Right lobe of liver (tissue), 6 donors: ENCODE measurements at regions not wholly inside any gene's neighbourhood (a gene's known extent, or its start where the extent isn't known, plus 50 kb on each side); places are given as distances from the start of the nearest gene placed in this dataset.

Experiments used
- ATAC-seq, 4 donors: fragments of 200-7000 bp; cut with Tn5 transposase; one replicate each; pipeline ENCODE4 v1.9.1; 2020; ENCODE audit warnings: mild to moderate bottlenecking in 4 of 4, moderate library complexity in 4 of 4
- DNase-seq, 3 donors: peaks; one replicate each; pipeline ENCODE4 v3.0.0-alpha.2; 2020
- H3K27ac ChIP-seq, 3 donors: fragments of 200-600 bp; one replicate each; pipeline ENCODE4 v1.8.0; 2022
- H3K27me3 ChIP-seq, 2 donors: fragments of 200-600 bp; one replicate each; pipeline ENCODE4 v1.8.0; 2022
- H3K36me3 ChIP-seq, 4 donors: fragments of 200-600 bp; sonication (generic) in 1 of 4; one replicate each; pipeline versions ENCODE4 v1.5.1 to v1.8.0; 2017 to 2022; ENCODE audit warnings: control low read depth in 1 of 4
- H3K4me1 ChIP-seq, 4 donors: fragments of 200-600 bp; sonication (generic) in 1 of 4; one replicate each; pipeline versions ENCODE4 v1.5.1 to v1.8.0; 2017 to 2022; ENCODE audit warnings: control low read depth in 1 of 4
- H3K4me3 ChIP-seq, 3 donors: fragments of 200-600 bp; one replicate each; pipeline ENCODE4 v1.8.0; 2022
- H3K9me3 ChIP-seq, 4 donors: fragments of 200-600 bp; sonication (generic) in 1 of 4; one replicate each; pipeline versions ENCODE4 v1.5.1 to v1.8.0; 2017 to 2022; ENCODE audit warnings: control low read depth in 1 of 4
- POLR2A ChIP-seq: fragments of 450-650 bp; IDR thresholded peaks from one replicate; pipeline ENCODE4 v1.6.1; 2017; ENCODE audit warnings: antibody characterized with exemption, mild to moderate bottlenecking
- WGBS: methylation state at CpG from one replicate; pipeline ENCODE4 v1.1.6; 2018; ENCODE audit warnings: low coverage, low lambda C conversion rate; ENCODE audit not compliant: insufficient coverage; ENCODE audit errors: missing lambda C conversion rate; 5-methylcytosine and 5-hydroxymethylcytosine counted together
- intact Hi-C, 2 donors: fragments of 100-400 bp; cut with DNase I; formaldehyde crosslinking; loops; one replicate each; pipeline versions ENCODE4 v1.11.2 to v1.14.1; 2022
- TF ChIP-seq, protein P1 (sequence below), 4 donors: fragments of 200-600 bp in 3 of 4; fragments of 450-650 bp in 1 of 4; IDR thresholded peaks; one replicate each; pipeline versions ENCODE4 v1.5.1 to v1.8.0; 2016 to 2022; ENCODE audit warnings: antibody characterized with exemption in 4 of 4, mild to moderate bottlenecking in 2 of 4
- donor health status: DM: no; HTN: yes; CAD: no.
- donor health status: DM: no; HTN: no; CAD: no.
- donor health status: DM: no; HTN: no; CAD: no.
- donor health status: DM: no; HTN: yes; CAD: no.
- donor health status: DM: no; HTN: yes; CAD: no.

DNA sequence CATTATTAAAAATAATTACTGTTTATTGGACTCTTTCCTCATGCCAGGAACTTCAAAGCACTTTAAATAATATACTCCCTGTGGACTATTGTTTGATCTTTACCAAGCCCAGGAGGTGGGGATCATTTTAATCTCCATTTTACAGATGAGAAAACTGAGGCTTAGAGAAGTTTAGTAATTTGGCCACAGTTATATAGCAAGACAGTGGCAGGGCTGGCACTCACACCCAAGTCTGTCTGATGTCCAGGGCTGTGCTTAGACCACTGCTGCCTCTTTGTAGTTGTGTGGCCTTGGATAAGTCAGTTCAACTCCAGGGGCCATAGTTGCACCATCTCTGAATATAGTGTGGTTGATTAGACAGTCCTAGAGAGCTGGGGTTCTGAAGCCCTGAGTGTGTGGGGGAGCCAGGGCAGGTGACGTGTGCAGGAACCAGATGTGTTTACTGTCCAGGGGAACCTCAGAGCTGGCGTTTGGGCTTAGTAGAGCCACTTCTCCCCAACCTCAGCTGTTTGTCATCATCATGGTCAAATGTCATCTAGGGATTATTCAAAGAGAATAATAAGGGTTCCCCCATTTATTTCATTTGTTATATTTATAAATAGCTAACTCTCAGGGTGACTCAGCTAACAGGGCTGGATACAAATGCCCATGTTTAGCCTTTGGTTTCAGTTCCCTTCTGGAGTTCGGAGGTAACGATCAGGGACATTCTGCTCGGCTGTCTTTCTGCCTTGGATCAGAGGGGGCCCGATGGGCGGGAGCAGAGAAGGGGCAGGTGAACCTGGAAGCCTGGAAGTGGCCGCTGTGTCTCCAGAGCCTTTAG lies 68.0 kb downstream of the BOLA3 start:
- no peaks in the 10 kb centered on the region for H3K27me3 ChIP-seq
- ATAC-seq (peak in 2 of 4 donors; percentile 56 to 59), DNase-seq (no peak)
- no peak overlapping the region for H3K27ac ChIP-seq
- H3K9me3 ChIP-seq = no peaks in the 10 kb centered on the region
- H3K4me1 ChIP-seq = no peaks in the 10 kb centered on the region
- H3K36me3 ChIP-seq = peaks cover 0 to 20% (median 0%) of the 10 kb centered on the region in 4 donors
- TF ChIP-seq POLR2A = no peak
- TF ChIP-seq, protein P1, sequence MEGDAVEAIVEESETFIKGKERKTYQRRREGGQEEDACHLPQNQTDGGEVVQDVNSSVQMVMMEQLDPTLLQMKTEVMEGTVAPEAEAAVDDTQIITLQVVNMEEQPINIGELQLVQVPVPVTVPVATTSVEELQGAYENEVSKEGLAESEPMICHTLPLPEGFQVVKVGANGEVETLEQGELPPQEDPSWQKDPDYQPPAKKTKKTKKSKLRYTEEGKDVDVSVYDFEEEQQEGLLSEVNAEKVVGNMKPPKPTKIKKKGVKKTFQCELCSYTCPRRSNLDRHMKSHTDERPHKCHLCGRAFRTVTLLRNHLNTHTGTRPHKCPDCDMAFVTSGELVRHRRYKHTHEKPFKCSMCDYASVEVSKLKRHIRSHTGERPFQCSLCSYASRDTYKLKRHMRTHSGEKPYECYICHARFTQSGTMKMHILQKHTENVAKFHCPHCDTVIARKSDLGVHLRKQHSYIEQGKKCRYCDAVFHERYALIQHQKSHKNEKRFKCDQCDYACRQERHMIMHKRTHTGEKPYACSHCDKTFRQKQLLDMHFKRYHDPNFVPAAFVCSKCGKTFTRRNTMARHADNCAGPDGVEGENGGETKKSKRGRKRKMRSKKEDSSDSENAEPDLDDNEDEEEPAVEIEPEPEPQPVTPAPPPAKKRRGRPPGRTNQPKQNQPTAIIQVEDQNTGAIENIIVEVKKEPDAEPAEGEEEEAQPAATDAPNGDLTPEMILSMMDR (IDR thresholded peaks at IDR 0.05) = no peak
- 87% methylated on average over 4 of the region's 8 CpGs for WGBS
- intact Hi-C loops = no loop called here
- no peak overlapping the region for H3K4me3 ChIP-seq

DNA sequence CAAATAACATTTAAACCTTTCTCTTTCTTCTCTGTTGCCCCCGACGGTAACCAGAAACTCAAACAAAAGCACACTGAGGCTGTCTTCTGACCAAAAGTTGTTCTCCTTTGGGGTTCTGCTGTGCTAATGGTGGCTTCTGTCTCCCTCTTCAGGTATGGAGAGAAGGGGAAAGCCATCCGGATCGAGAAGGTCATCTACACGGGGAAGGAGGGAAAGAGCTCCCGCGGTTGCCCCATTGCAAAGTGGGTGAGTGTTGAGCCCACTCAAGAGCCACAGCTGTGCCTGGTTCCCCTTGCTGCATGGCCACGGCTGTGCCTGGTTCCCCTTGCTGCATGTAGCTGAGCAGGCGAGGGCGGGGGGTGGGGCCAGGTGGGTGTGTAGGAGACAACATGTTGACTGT lies 67.4 kb downstream of the BOLA3 start:
- H3K4me1 ChIP-seq = no peaks in the 10 kb centered on the region
- peaks cover 0 to 20% (median 0%) of the 10 kb centered on the region in 4 donors for H3K36me3 ChIP-seq
- no peak overlapping the region for H3K4me3 ChIP-seq
- intact Hi-C loops = no loop called here
- ATAC-seq (peak in 2 of 4 donors; percentile 40 to 43), DNase-seq (no peak)
- H3K27ac ChIP-seq = no peak overlapping the region
- no peaks in the 10 kb centered on the region for H3K9me3 ChIP-seq
- H3K27me3 ChIP-seq = no peaks in the 10 kb centered on the region
- WGBS = 61% methylated on average over 7 of the region's 10 CpGs
- TF ChIP-seq, protein P1 (IDR thresholded peaks at IDR 0.05) = peak in 1 of 4 donors; percentile 7
- no peak for TF ChIP-seq POLR2A

DNA sequence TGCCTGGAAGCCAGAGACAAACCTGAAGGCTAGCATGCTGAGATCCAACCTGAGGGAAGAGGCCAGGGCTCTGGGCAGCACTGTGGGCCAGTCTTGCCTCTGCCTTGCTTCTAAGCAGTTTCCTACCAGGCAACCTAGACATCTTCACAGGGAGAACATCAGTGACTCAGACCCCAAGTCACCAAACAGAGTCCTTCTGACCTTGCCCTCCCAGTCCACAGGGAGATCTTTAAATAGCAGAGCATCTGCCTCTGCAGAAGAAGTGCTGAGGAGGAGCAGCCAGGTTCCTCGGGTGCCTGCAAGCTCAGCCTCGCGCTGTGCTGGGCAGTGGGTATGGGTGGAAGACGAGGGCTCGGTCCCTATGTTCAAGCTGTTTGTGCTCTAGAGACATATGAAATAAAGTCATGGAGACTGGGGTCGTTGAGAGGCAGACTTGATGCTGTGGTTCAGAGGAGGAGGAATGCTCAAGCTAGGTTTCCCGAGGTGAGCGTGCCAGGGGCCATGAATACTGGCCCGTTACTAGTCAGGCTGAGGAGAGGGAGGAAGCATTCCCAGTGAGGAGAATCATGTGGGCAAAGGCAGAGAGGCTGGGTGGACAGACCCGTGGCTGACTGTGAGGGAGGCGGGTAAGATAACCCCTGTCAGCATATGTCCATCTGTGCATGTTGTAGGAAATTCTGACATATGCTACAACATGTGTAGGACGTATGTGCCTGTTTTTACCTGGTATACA lies 66.5 kb downstream of the BOLA3 start:
- 96% methylated on average over 10 of the region's 12 CpGs for WGBS
- ATAC-seq = no peak

DNA sequence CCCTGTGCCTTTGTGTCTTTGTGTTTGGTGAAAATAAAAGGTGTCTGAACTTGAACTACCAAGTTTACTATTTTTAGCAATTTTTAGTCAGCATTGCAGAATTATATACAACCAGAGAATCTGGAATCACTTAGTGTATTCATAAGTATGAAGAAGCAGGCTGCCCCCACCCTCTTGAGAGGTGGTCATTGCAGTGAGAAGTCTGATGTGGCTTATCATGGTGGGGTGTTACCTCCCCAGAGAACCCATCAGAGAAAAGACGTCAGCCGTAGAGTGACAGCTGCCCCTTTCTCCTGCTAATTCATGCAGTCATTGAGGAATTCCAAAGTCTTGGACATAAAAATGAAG lies 66.0 kb downstream of the BOLA3 start:
- no peak for DNase-seq
- Histone ChIP-seq H3K36me3 (peaks cover 0 to 20% (median 0%) of the 10 kb centered on the region in 4 donors), H3K4me3 (no peak overlapping the region), H3K9me3 (no peaks in the 10 kb centered on the region), H3K27ac (no peak overlapping the region), H3K27me3 (no peaks in the 10 kb centered on the region), H3K4me1 (no peaks in the 10 kb centered on the region)
- 90% methylated on average over 2 of the region's 2 CpGs for whole genome bisulfite sequencing
- intact Hi-C loops = no loop called here
- ATAC-seq = no peak
- no peak for TF ChIP-seq POLR2A
- TF ChIP-seq, protein P1 (IDR thresholded peaks at IDR 0.05) = no peak

More for the DNA sequence above, 66.5 kb downstream of the BOLA3 start:
- H3K4me1 ChIP-seq = no peaks in the 10 kb centered on the region
- no peak for TF ChIP-seq POLR2A
- TF ChIP-seq, protein P1 (IDR thresholded peaks at IDR 0.05) = no peak
- DNase-seq = no peak
- no peak overlapping the region for H3K27ac ChIP-seq
- H3K27me3 ChIP-seq = no peaks in the 10 kb centered on the region
- no peaks in the 10 kb centered on the region for H3K9me3 ChIP-seq
- H3K36me3 ChIP-seq = peaks cover 0 to 20% (median 0%) of the 10 kb centered on the region in 4 donors
- intact Hi-C loops = no loop called here
- H3K4me3 ChIP-seq = no peak overlapping the region
